Ectodermal cell (in vitro differentiated cells): ENCODE measurements at regions not wholly inside any gene's neighbourhood (a gene's known extent, or its start where the extent isn't known, plus 50 kb on each side); places are given as distances from the start of the nearest gene placed in this dataset.

Experiments used
- H3K27ac ChIP-seq: 2 replicates; pipeline ENCODE4 v1.7.0; 2013; ENCODE audit warnings: mild to moderate bottlenecking, low read depth, low read length; ENCODE audit not compliant: insufficient read depth, poor library complexity, severe bottlenecking
- H3K27me3 ChIP-seq: 2 replicates; pipeline ENCODE4 v1.7.0; 2013; ENCODE audit warnings: mild to moderate bottlenecking, low read length; ENCODE audit not compliant: insufficient read depth, control insufficient read depth, poor library complexity, severe bottlenecking
- H3K36me3 ChIP-seq: one replicate; pipeline ENCODE4 v1.7.0; 2013; ENCODE audit warnings: low read length; ENCODE audit not compliant: control insufficient read depth, insufficient read depth
- H3K4me1 ChIP-seq: one replicate; pipeline ENCODE4 v1.7.0; 2013; ENCODE audit warnings: low read length; ENCODE audit not compliant: control insufficient read depth, insufficient read depth
- H3K4me3 ChIP-seq: 2 replicates; pipeline ENCODE4 v1.7.0; 2013; ENCODE audit warnings: low read depth, low read length, control low read depth; ENCODE audit not compliant: insufficient read depth
- H3K9me3 ChIP-seq: 2 replicates; pipeline ENCODE4 v1.7.0; 2013; ENCODE audit warnings: mild to moderate bottlenecking, low read length, moderate library complexity; ENCODE audit not compliant: control insufficient read depth
- WGBS, 2 experiments: methylation state at CpG; one replicate each; pipeline ENCODE4 v1.1.7; 2013; ENCODE audit warnings: missing lambda C conversion rate in 2 of 2; 5-methylcytosine and 5-hydroxymethylcytosine counted together

- peaks cover 2% of the 10 kb centered on the region for H3K9me3 ChIP-seq
- H3K4me3 ChIP-seq: no peak overlapping the region
- H3K4me1 ChIP-seq: no peaks in the 10 kb centered on the region
- no peaks in the 10 kb centered on the region for H3K36me3 ChIP-seq
- no peaks in the 10 kb centered on the region for H3K27me3 ChIP-seq
- H3K27ac ChIP-seq: no peak overlapping the region
- 97 to 98% methylated on average over 3 of the region's 3 CpGs for WGBS, 2 experiments
These were observed 317.6 kb downstream of the TPBG start for GRCh38 chr6:82681119-82681714.

- no peaks in the 10 kb centered on the region for H3K36me3 ChIP-seq
- no peaks in the 10 kb centered on the region for H3K9me3 ChIP-seq
- no peaks in the 10 kb centered on the region for H3K27me3 ChIP-seq
- H3K27ac ChIP-seq: no peak overlapping the region
- 95 to 96% methylated on average over 3 of the region's 3 CpGs for WGBS, 2 experiments
- peaks cover 2% of the 10 kb centered on the region for H3K4me1 ChIP-seq
- no peak overlapping the region for H3K4me3 ChIP-seq
These were observed 323.1 kb downstream of the TPBG start for GRCh38 chr6:82686719-82687118.

GRCh38 chr6:82687855-82688254, 324.2 kb downstream of the TPBG start:
- 76 to 81% methylated on average over 7 of the region's 7 CpGs for WGBS, 2 experiments
- no peak overlapping the region for H3K4me3 ChIP-seq
- no peaks in the 10 kb centered on the region for H3K9me3 ChIP-seq
- no peaks in the 10 kb centered on the region for H3K27me3 ChIP-seq
- H3K27ac ChIP-seq: no peak overlapping the region
- H3K36me3 ChIP-seq: no peaks in the 10 kb centered on the region
- H3K4me1 ChIP-seq: peaks cover 7% of the 10 kb centered on the region

GRCh38 chr6:82690283-82690682, 326.7 kb downstream of the TPBG start:
- no peaks in the 10 kb centered on the region for H3K9me3 ChIP-seq
- H3K4me1 ChIP-seq: peaks cover 7% of the 10 kb centered on the region
- no peak overlapping the region for H3K4me3 ChIP-seq
- 87 to 90% methylated on average over 4 to 5 of the region's 6 CpGs for WGBS, 2 experiments
- no peak overlapping the region for H3K27ac ChIP-seq
- no peaks in the 10 kb centered on the region for H3K36me3 ChIP-seq
- no peaks in the 10 kb centered on the region for H3K27me3 ChIP-seq

GRCh38 chr6:82691997-82692396, 328.4 kb downstream of the TPBG start:
- no peak overlapping the region for H3K27ac ChIP-seq
- no peaks in the 10 kb centered on the region for H3K27me3 ChIP-seq
- no peaks in the 10 kb centered on the region for H3K36me3 ChIP-seq
- H3K4me1 ChIP-seq: peaks cover 7% of the 10 kb centered on the region
- H3K9me3 ChIP-seq: no peaks in the 10 kb centered on the region
- H3K4me3 ChIP-seq: no peak overlapping the region

GRCh38 chr6:82693094-82693493, 329.5 kb downstream of the TPBG start:
- no peaks in the 10 kb centered on the region for H3K27me3 ChIP-seq
- no peak overlapping the region for H3K4me3 ChIP-seq
- H3K4me1 ChIP-seq: peaks cover 7% of the 10 kb centered on the region
- no peaks in the 10 kb centered on the region for H3K36me3 ChIP-seq
- H3K9me3 ChIP-seq: no peaks in the 10 kb centered on the region
- WGBS, 2 experiments: 90 to 96% methylated on average over 1 of the region's 1 CpG
- no peak overlapping the region for H3K27ac ChIP-seq

GRCh38 chr6:82701341-82701740, 337.7 kb downstream of the TPBG start:
- no peak overlapping the region for H3K27ac ChIP-seq

GRCh38 chr6:82702574-82702973, 339.0 kb downstream of the TPBG start:
- H3K27me3 ChIP-seq: no peaks in the 10 kb centered on the region
- H3K9me3 ChIP-seq: no peaks in the 10 kb centered on the region
- H3K36me3 ChIP-seq: no peaks in the 10 kb centered on the region
- no peak overlapping the region for H3K4me3 ChIP-seq
- WGBS, 2 experiments: 83 to 93% methylated on average over 3 of the region's 3 CpGs
- H3K4me1 ChIP-seq: no peaks in the 10 kb centered on the region
- H3K27ac ChIP-seq: no peak overlapping the region

More at GRCh38 chr6:82701341-82701740, 337.7 kb downstream of the TPBG start:
- Histone ChIP-seq H3K4me1 (no peaks in the 10 kb centered on the region), H3K27me3 (no peaks in the 10 kb centered on the region), H3K4me3 (no peak overlapping the region), H3K36me3 (no peaks in the 10 kb centered on the region), H3K9me3 (no peaks in the 10 kb centered on the region)
- WGBS, 2 experiments: 88 to 90% methylated on average over 3 of the region's 3 CpGs

- Histone ChIP-seq H3K36me3 (no peaks in the 10 kb centered on the region), H3K4me3 (no peak overlapping the region), H3K27ac (no peak overlapping the region), H3K27me3 (no peaks in the 10 kb centered on the region), H3K9me3 (no peaks in the 10 kb centered on the region), H3K4me1 (no peaks in the 10 kb centered on the region)
- 50 to 60% methylated on average over 4 of the region's 4 CpGs for WGBS, 2 experiments
These were observed 339.6 kb downstream of the TPBG start for GRCh38 chr6:82703230-82703629.

- Histone ChIP-seq H3K36me3 (no peaks in the 10 kb centered on the region), H3K27ac (no peak overlapping the region), H3K9me3 (no peaks in the 10 kb centered on the region), H3K27me3 (no peaks in the 10 kb centered on the region), H3K4me1 (no peaks in the 10 kb centered on the region), H3K4me3 (no peak overlapping the region)
- 90 to 100% methylated on average over 1 of the region's 1 CpG for WGBS, 2 experiments
These were observed 340.4 kb downstream of the TPBG start for GRCh38 chr6:82704045-82704444.

GRCh38 chr6:82705579-82705978, 342.0 kb downstream of the TPBG start:
- WGBS, 2 experiments: 95 to 96% methylated on average over 3 of the region's 3 CpGs
- H3K4me3 ChIP-seq: no peak overlapping the region
- no peaks in the 10 kb centered on the region for H3K27me3 ChIP-seq
- no peaks in the 10 kb centered on the region for H3K9me3 ChIP-seq
- H3K4me1 ChIP-seq: no peaks in the 10 kb centered on the region
- no peaks in the 10 kb centered on the region for H3K36me3 ChIP-seq
- H3K27ac ChIP-seq: no peak overlapping the region
